ENCODE measurements at regions not wholly inside any gene's neighbourhood (a gene's known extent, or its start where the extent isn't known, plus 50 kb on each side); places are given as distances from the start of the nearest gene placed in this dataset.
A peak's percentile ranks its signal among the peaks of the same experiment; 100 is the strongest.

- no peak for DNase-seq
Measured at GRCh38 chr13:29947839-29948238, 97.4 kb upstream of the UBL3 start.

GRCh38 chr13:29946093-29946492 lies 95.7 kb upstream of the UBL3 start:
- DNase-seq = no peak

GRCh38 chr13:29943686-29944085 lies 93.3 kb upstream of the UBL3 start:
- DNase-seq = no peak

- no peak for DNase-seq
Measured at GRCh38 chr13:29943273-29943672, 92.9 kb upstream of the UBL3 start.

- DNase-seq = no peak
Measured at GRCh38 chr13:29940715-29941114, 90.3 kb upstream of the UBL3 start.

GRCh38 chr13:29939158-29939557 lies 88.7 kb upstream of the UBL3 start:
- DNase-seq = no peak

GRCh38 chr13:29937841-29938240 lies 87.4 kb upstream of the UBL3 start:
- DNase-seq = peak; percentile 35

- DNase-seq = no peak
Measured at GRCh38 chr13:29937379-29937778, 87.0 kb upstream of the UBL3 start.

- no peak for DNase-seq
Measured at GRCh38 chr13:29936956-29937355, 86.5 kb upstream of the UBL3 start.

- no peak for DNase-seq
Measured at GRCh38 chr13:29936051-29936813, 85.8 kb upstream of the UBL3 start.

- peak; percentile 83 for DNase-seq
Measured at GRCh38 chr13:29935309-29935981, 85.0 kb upstream of the UBL3 start.

- DNase-seq = peak; percentile 52
Measured at GRCh38 chr13:29934531-29935308, 84.3 kb upstream of the UBL3 start.

GRCh38 chr13:29933401-29933800 lies 83.0 kb upstream of the UBL3 start:
- no peak for DNase-seq

GRCh38 chr13:29931696-29932095 lies 81.3 kb upstream of the UBL3 start:
- DNase-seq = no peak

- DNase-seq = no peak
Measured at GRCh38 chr13:29929062-29929847, 78.8 kb upstream of the UBL3 start.

GRCh38 chr13:29926098-29926476 lies 75.7 kb upstream of the UBL3 start:
- DNase-seq = no peak

GRCh38 chr13:29925457-29926097 lies 75.2 kb upstream of the UBL3 start:
- no peak for DNase-seq

- no peak for DNase-seq
Measured at GRCh38 chr13:29924482-29925350, 74.3 kb upstream of the UBL3 start.

GRCh38 chr13:29923554-29924481 lies 73.4 kb upstream of the UBL3 start:
- peak; percentile 81 for DNase-seq

- DNase-seq = no peak
Measured at GRCh38 chr13:29922896-29923295, 72.5 kb upstream of the UBL3 start.

All from stimulated activated CD4-positive, alpha-beta T cell treated with anti-CD3 and anti-CD28 coated beads, Interleukin-15, amount 100 ng/mL, for 24 hours (primary cell).